Activated T-cell treated with anti-CD3 and anti-CD28 coated beads, Interleukin-2, amount 50 U/mL, for 4 hours (primary cell): ENCODE measurements at regions not wholly inside any gene's neighbourhood (a gene's known extent, or its start where the extent isn't known, plus 50 kb on each side); places are given as distances from the start of the nearest gene placed in this dataset.

Experiments used
- ATAC-seq, 2 donors: fragments of 200-7000 bp; cut with Tn5 transposase; one replicate each; pipeline ENCODE4 v1.10.0; 2021
- DNase-seq: peaks from one replicate; pipeline ENCODE4 v3.0.0-alpha.2; 2020
- H3K27me3 Mint-ChIP-seq: one replicate; pipeline ENCODE4 v1.8.0; 2021; ENCODE audit warnings: low read depth, mixed read lengths
- H3K36me3 Mint-ChIP-seq: one replicate; pipeline ENCODE4 v1.8.0; 2022; ENCODE audit warnings: mixed read lengths; ENCODE audit not compliant: insufficient read depth
- H3K4me1 Mint-ChIP-seq: one replicate; pipeline ENCODE4 v1.8.0; 2021; ENCODE audit warnings: low read depth, mixed read lengths
- H3K4me3 Mint-ChIP-seq: one replicate; pipeline ENCODE4 v1.8.0; 2021; ENCODE audit warnings: mild to moderate bottlenecking, moderate library complexity, mixed read lengths
- H3K9me3 Mint-ChIP-seq: one replicate; pipeline ENCODE4 v1.8.0; 2021; ENCODE audit warnings: mixed read lengths

DNA sequence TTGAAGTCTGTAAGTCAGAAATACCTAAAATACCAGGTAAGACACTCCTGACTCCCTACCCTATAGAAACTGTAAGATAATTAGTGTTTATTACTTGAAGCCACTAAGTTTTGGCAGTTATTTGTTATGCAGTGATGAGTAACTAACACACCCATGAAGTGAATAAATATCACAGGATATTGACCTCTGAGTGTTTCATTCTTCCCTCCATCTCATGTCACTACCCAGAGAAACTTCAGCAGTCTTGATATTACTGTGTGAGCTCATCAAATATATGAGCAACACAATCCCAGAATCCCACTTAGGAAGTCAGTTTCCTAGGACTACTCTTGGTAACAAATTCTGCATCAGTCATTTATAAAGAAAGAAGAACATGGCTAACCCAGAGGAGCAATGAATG, 529.7 kb downstream of the FBXO15 start:
- Mint-ChIP-seq H3K4me1 (no peaks in the 10 kb centered on the region), H3K9me3 (peaks cover 21% of the 10 kb centered on the region), H3K27me3 (no peaks in the 10 kb centered on the region), H3K4me3 (no peak overlapping the region), H3K36me3 (no peaks in the 10 kb centered on the region)
- ATAC-seq = no peak
- DNase-seq = no peak

DNA sequence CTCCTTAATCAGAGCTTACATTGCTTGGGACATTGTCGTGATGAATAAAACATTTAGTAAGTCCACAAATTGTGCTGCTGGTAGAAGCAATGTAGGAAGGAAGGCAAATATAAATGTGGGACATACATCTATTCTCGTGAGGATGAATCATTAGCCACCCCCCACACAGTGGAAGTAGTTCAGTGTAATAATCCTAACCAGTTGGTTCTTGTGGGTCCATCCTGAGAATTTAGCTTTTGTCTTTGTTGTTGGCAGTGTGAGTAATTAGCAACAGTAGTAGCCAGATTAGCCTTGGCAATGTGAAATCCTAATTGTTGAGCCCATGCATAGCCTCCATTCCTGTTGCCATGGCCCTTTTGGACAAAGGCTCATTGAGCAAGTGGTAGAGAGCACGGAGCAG, 532.1 kb downstream of the FBXO15 start:
- H3K36me3 Mint-ChIP-seq = no peaks in the 10 kb centered on the region
- no peak overlapping the region for H3K4me3 Mint-ChIP-seq
- no peak for DNase-seq
- no peak for ATAC-seq
- no peaks in the 10 kb centered on the region for H3K27me3 Mint-ChIP-seq
- H3K4me1 Mint-ChIP-seq = no peaks in the 10 kb centered on the region
- peaks cover 14% of the 10 kb centered on the region for H3K9me3 Mint-ChIP-seq

DNA sequence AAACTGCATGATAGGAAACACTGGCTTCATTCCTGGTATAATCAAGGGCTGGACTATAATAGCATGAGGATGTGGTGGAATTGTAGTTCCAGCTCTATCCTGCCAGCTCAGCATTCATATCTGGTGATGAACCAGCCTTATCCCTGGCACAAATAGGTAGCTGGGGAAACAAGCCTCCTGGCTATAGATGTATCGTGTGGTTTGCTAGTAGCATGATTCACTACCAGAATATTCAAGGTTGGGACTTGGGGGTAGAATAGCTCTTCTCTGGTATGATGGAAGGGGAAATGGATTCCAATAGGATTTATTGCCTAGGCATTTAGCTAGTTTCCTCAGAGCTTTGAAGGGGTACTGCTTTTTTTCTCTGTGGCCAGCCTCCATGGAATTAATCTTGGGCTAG, 532.8 kb downstream of the FBXO15 start:
- no peak overlapping the region for H3K4me3 Mint-ChIP-seq

DNA sequence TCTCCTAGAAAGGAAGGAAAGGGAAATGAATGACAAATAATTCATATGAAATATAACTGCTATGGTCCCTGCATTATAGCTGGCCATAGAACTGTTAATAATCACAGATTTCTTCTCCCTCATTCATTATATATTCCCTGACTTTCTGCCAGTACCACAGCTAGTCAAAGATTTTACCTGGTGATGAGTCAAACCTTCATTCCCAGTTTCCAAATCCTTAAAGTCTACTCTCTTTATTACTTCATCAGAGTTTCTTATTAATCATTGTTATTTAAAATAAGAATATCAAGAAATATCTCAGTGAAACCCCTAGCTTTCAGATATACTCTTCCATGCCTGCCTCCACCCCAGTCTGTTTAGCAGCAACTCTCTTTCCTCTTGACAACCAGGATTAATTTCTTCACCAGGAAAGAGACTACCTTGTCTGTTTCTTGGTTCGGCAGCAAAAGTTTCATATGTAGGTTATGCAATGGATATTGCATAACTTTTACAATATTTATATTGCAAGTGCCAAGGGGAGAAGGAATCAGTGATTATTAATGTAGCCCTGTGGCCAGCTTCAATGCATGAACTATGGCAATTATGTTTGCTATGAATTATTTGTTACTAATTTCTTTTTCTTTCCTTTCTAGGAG, 533.8 kb downstream of the FBXO15 start:
- Mint-ChIP-seq H3K9me3 (peaks cover 14% of the 10 kb centered on the region), H3K27me3 (no peaks in the 10 kb centered on the region), H3K4me3 (no peak overlapping the region), H3K36me3 (no peaks in the 10 kb centered on the region), H3K4me1 (no peaks in the 10 kb centered on the region)
- DNase-seq = no peak
- no peak for ATAC-seq

More for the DNA sequence above, 532.8 kb downstream of the FBXO15 start:
- H3K27me3 Mint-ChIP-seq = no peaks in the 10 kb centered on the region
- H3K36me3 Mint-ChIP-seq = no peaks in the 10 kb centered on the region
- ATAC-seq (no peak), DNase-seq (no peak)
- no peaks in the 10 kb centered on the region for H3K4me1 Mint-ChIP-seq
- peaks cover 14% of the 10 kb centered on the region for H3K9me3 Mint-ChIP-seq

DNA sequence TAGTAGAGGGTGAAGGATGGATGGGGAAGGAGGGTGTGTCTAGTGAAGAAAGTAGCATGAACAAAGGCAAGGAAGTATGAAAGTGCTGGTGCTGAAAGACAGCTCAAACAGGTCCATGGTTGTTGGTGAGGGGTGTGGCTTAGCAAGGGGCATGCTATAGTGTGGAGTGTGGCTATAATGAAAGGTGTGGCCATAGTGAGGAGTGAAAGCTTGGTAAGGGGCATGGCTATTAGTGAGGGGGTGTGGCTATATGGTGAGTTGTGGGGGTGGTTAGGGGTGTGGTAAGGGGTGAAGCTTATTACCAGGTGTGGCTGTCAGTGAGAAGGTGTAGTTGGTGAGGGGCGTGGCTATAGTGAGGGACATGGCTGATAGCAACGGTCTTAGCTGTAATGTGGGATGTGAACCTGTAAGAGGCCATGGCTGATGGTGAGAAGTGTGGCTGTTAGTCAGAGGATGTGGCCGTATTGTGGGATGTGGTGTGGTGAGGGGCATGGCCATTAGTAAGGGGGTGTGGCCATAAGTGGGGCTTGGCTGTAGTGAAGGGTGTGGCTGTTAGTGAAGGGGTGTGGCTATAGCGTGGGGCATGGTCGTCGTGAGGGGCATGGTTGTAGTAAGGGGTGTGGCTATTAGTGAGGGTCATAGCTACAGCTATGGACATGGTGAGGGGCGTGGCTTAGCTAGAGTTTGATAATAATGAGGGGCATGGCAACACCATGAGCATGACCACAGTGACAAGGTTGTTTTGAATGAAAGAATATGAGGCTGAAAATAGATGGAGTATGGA, 549.6 kb downstream of the FBXO15 start:
- no peaks in the 10 kb centered on the region for H3K27me3 Mint-ChIP-seq
- H3K4me1 Mint-ChIP-seq = no peaks in the 10 kb centered on the region
- no peaks in the 10 kb centered on the region for H3K36me3 Mint-ChIP-seq
- ATAC-seq (no peak), DNase-seq (no peak)
- H3K9me3 Mint-ChIP-seq = peaks cover 8% of the 10 kb centered on the region
- no peak overlapping the region for H3K4me3 Mint-ChIP-seq

DNA sequence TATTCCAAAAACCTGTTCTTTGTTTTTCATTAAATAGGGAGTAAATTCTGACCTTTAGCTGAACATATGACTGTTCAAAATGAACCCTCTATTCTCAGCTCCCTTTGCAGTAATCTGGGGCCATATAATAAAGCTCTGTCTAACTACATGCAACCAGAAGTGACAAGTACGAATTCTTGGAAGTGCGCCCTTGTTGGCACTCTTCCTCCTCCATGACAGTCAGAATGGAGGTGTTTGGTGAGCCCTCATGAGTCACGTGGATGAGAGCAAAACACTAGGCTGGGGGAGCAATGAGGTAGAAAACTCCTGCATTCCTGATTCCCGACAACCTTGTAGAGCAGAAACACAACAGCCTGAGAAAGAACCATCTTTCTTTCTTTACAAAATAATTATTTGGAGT, 552.9 kb downstream of the FBXO15 start:
- H3K27me3 Mint-ChIP-seq = no peaks in the 10 kb centered on the region
- DNase-seq (no peak), ATAC-seq (no peak)
- no peak overlapping the region for H3K4me3 Mint-ChIP-seq
- H3K36me3 Mint-ChIP-seq = no peaks in the 10 kb centered on the region
- H3K9me3 Mint-ChIP-seq = peaks cover 8% of the 10 kb centered on the region
- H3K4me1 Mint-ChIP-seq = no peaks in the 10 kb centered on the region

DNA sequence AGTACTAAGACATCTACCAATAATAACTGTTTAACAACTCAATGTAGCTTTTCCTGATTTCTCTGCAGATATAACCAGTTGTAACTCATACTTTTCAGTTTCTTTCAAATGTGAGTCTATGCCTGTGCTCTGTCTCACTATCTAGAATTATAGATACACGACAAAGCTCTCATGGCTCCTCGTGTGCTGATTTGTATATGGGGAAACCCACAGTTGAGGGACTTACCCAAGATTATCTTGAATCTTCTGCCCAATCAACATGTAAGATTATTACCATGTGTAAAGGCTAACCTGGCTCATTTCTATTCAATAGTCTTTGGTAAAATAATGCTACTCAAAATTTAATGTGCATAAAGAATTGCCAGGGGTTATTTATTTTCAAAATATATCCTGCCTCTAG, 554.4 kb downstream of the FBXO15 start:
- Mint-ChIP-seq H3K4me3 (no peak overlapping the region), H3K36me3 (no peaks in the 10 kb centered on the region), H3K4me1 (no peaks in the 10 kb centered on the region), H3K27me3 (no peaks in the 10 kb centered on the region), H3K9me3 (peaks cover 8% of the 10 kb centered on the region)
- ATAC-seq (no peak), DNase-seq (no peak)

DNA sequence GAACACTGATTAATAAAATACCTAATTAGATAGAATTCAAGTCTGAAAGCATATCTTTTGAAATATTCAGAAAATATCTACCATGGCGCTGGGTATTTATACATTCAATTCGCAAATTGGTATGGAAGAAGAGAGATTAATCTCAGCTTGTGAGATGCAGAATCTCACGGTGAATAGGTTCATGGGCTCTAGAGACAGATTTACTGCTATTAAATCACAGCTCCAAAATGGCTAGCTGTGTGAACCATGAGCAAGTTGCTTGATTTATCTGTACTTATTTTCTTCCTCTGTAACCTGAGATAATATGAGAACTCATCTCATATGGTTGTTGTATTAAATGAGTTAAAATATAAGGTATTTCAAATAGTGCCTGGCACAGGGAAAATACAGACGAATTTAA, 556.7 kb downstream of the FBXO15 start:
- ATAC-seq (no peak), DNase-seq (no peak)
- Mint-ChIP-seq H3K4me3 (no peak overlapping the region), H3K9me3 (peaks cover 4% of the 10 kb centered on the region), H3K4me1 (no peaks in the 10 kb centered on the region), H3K36me3 (no peaks in the 10 kb centered on the region), H3K27me3 (no peaks in the 10 kb centered on the region)

DNA sequence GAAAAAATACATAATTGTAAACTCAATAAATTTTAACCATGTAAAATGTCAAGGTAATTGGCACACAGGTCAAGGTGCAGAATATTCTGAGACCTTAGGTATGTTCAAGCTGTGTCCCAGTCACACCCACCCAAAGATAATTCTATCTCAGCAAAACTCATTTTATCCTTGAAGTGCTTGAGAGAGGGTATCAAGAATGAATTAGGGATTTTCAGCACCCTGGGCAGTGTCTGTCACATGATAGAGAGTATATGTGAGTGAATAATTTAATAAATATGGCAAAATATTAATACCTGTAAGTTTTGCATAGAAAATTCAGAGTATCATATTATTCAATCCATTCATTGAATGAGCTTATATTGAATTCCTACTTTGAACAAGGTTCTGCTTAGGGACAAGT, 567.9 kb downstream of the FBXO15 start:
- Mint-ChIP-seq H3K4me1 (no peaks in the 10 kb centered on the region), H3K36me3 (no peaks in the 10 kb centered on the region), H3K4me3 (no peak overlapping the region), H3K27me3 (no peaks in the 10 kb centered on the region), H3K9me3 (peaks cover 5% of the 10 kb centered on the region)
- no peak for DNase-seq
- ATAC-seq = no peak

DNA sequence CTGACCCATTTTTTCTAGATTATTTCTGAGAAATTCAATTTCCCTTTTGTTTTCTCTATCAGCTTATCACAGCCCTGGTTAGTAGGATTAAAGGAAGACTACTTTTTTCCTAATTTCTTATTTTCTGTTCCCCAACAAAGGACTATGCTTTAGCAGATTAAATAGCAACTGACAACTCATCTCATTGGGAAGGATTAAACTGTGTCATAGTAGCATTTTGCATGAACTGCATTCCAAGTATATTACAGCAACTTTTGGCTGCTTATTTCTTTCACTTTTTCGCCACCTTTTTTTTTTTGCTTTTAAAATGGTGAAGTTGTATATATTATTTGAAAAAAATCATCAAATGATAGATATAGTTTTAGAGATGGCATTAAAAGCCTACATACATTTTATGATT, 570.3 kb downstream of the FBXO15 start:
- no peak overlapping the region for H3K4me3 Mint-ChIP-seq

DNA sequence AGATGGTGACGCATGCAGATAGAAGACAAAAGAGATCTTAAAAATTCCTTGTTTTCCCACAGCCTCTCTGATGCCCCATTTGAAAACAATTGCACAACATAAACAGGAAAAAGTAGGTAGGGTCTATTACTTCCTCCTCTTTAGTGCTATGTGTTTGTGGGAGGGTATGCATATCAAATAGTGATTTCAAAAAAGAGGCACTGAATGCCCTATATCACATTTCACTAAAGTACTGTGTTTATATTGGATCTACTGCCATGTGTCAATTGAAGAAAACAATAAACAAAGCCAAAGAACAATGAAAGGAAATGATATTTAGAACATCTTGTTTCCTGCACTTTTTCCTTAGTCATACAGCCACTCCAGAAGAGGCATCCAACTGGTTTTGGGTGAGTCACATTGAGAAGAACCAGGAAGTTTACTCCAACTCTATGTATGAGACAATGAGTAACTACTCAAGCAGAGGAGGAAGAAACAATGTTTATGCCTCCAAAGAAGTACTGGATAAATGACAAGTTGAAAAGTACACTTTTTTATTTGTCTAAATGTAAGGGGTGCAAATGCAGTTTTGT, 583.6 kb downstream of the FBXO15 start:
- H3K36me3 Mint-ChIP-seq = no peaks in the 10 kb centered on the region
- no peak overlapping the region for H3K4me3 Mint-ChIP-seq
- H3K9me3 Mint-ChIP-seq = peaks cover 15% of the 10 kb centered on the region
- no peaks in the 10 kb centered on the region for H3K4me1 Mint-ChIP-seq
- H3K27me3 Mint-ChIP-seq = no peaks in the 10 kb centered on the region
- ATAC-seq (no peak), DNase-seq (no peak)

More for the DNA sequence above, 570.3 kb downstream of the FBXO15 start:
- no peaks in the 10 kb centered on the region for H3K27me3 Mint-ChIP-seq
- H3K36me3 Mint-ChIP-seq = no peaks in the 10 kb centered on the region
- ATAC-seq (no peak), DNase-seq (no peak)
- no peaks in the 10 kb centered on the region for H3K4me1 Mint-ChIP-seq
- no peaks in the 10 kb centered on the region for H3K9me3 Mint-ChIP-seq

DNA sequence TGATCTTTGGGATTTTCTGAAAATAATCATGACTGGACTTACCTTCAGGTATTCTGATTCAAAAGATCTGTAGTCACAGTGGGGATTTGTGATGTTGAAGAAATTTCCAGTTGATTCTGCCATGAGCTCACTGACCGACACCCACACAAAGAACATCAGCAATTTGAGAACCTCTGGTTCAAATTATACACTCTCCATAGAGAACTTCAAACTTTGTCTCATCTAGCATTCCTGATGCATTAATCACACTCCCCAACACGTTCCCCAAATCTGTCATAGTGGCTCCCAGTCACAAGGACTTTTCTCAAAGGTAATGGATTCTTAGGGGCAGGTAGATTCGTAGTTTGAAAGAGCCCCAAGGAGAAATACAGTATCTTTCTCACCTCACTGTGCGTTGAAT, 584.3 kb downstream of the FBXO15 start:
- Mint-ChIP-seq H3K4me1 (no peaks in the 10 kb centered on the region), H3K27me3 (no peaks in the 10 kb centered on the region), H3K36me3 (no peaks in the 10 kb centered on the region), H3K9me3 (peaks cover 15% of the 10 kb centered on the region), H3K4me3 (no peak overlapping the region)
- ATAC-seq (no peak), DNase-seq (no peak)

DNA sequence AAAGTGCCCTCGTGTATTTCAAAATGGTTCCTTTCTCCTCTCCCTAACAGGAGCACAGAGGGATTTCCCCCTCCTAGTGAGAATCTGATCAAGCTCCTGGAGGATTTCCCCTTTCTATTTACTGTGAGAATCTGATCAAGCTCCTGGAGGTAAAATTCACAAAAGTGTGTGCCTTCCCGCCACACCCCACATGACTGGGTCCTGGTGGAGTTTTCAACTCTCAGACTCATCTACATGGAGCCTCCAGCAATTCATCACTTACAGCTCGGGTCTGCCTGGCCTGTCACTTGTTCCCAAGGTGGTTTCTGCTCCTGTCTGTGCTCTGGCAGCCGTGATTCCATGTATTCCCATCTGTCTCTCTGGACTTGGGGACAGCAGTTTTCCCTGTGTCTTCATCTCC, 590.7 kb downstream of the FBXO15 start:
- H3K27me3 Mint-ChIP-seq = no peaks in the 10 kb centered on the region
- peaks cover 11% of the 10 kb centered on the region for H3K9me3 Mint-ChIP-seq
- H3K36me3 Mint-ChIP-seq = no peaks in the 10 kb centered on the region
- H3K4me3 Mint-ChIP-seq = no peak overlapping the region
- DNase-seq (no peak), ATAC-seq (no peak)
- no peaks in the 10 kb centered on the region for H3K4me1 Mint-ChIP-seq

DNA sequence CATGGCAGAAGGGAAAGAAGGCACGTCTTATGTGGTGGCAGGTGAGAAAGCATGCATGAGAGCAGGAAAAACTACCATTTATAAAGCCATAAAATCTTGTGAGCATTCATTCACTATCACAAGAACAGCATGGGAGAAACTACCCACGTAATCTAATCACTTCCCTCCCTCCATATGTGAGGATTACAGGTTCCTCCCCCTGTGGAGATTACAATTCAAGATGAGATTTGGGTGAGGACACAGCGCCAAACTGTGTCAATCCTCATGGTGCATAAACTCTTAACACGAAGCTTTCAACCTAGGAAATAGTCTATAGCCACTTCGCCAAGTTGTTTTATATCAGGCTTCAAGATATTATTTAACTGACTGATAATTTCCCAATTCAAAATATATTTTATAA, 595.5 kb downstream of the FBXO15 start:
- H3K36me3 Mint-ChIP-seq = no peaks in the 10 kb centered on the region
- H3K9me3 Mint-ChIP-seq = peaks cover 4% of the 10 kb centered on the region
- no peak for DNase-seq
- H3K27me3 Mint-ChIP-seq = no peaks in the 10 kb centered on the region
- ATAC-seq = no peak
- H3K4me1 Mint-ChIP-seq = no peaks in the 10 kb centered on the region
- no peak overlapping the region for H3K4me3 Mint-ChIP-seq

DNA sequence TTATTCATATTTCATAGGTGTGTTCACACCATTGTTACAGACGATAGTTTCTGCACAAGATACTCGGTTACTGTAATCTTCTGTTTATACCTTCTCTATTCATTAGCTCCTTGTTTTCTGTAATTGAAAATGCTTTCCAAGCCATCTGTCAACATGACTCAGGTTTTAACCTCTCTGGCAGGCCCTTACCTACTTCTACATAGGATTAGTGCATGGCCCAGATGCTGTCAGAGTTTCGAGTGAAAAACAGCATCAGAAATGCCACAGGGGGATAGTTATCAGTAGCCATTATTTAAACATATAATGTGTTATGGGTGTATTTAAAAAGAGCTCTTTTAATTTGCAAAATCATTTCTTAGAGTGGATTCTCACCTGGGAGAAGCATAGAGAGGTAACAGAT, 596.4 kb downstream of the FBXO15 start:
- Mint-ChIP-seq H3K36me3 (no peaks in the 10 kb centered on the region), H3K27me3 (no peaks in the 10 kb centered on the region), H3K4me3 (no peak overlapping the region), H3K4me1 (no peaks in the 10 kb centered on the region), H3K9me3 (peaks cover 4% of the 10 kb centered on the region)
- no peak for DNase-seq
- no peak for ATAC-seq
